Endothelial cell (in vitro differentiated cells): ENCODE measurements at regions not wholly inside any gene's neighbourhood (a gene's known extent, or its start where the extent isn't known, plus 50 kb on each side); places are given as distances from the start of the nearest gene placed in this dataset.

Source experiments
- DNase-seq: peaks from one replicate; pipeline ENCODE4 v3.0.0; 2021; ENCODE audit warnings: low spot score
- H3K27ac Mint-ChIP-seq: one replicate; pipeline ENCODE4 v1.8.0; 2021; ENCODE audit warnings: mixed read lengths, inconsistent platforms; ENCODE audit not compliant: unreplicated experiment
- H3K27me3 Mint-ChIP-seq: one replicate; pipeline ENCODE4 v1.8.0; 2021; ENCODE audit warnings: mild to moderate bottlenecking, moderate library complexity, mixed read lengths, inconsistent platforms; ENCODE audit not compliant: unreplicated experiment
- H3K36me3 Mint-ChIP-seq: one replicate; pipeline ENCODE4 v1.8.0; 2021; ENCODE audit warnings: mild to moderate bottlenecking, low read depth, mixed read lengths, inconsistent platforms; ENCODE audit not compliant: unreplicated experiment
- H3K4me1 Mint-ChIP-seq: one replicate; pipeline ENCODE4 v1.8.0; 2021; ENCODE audit warnings: mild to moderate bottlenecking, mixed read lengths, inconsistent platforms; ENCODE audit not compliant: unreplicated experiment
- H3K4me3 Mint-ChIP-seq: one replicate; pipeline ENCODE4 v1.8.0; 2021; ENCODE audit warnings: mild to moderate bottlenecking, mixed read lengths, inconsistent platforms; ENCODE audit not compliant: unreplicated experiment
- H3K9me3 Mint-ChIP-seq: one replicate; pipeline ENCODE4 v1.8.0; 2021; ENCODE audit warnings: mixed read lengths, inconsistent platforms; ENCODE audit not compliant: unreplicated experiment
- CTCF ChIP-seq: fragments of 200-600 bp; sonication (generic); IDR thresholded peaks from one replicate; pipeline ENCODE4 v1.5.0; 2021; ENCODE audit warnings: antibody characterized with exemption; ENCODE audit not compliant: unreplicated experiment

GRCh38 chr1:80076469-80076868, 1069.9 kb upstream of the ADGRL4 start:
- Mint-ChIP-seq H3K4me3 (no peak overlapping the region), H3K27me3 (no peaks in the 10 kb centered on the region), H3K4me1 (no peaks in the 10 kb centered on the region), H3K36me3 (no peaks in the 10 kb centered on the region), H3K27ac (no peak overlapping the region), H3K9me3 (no peaks in the 10 kb centered on the region)
- no peak for TF ChIP-seq CTCF
- DNase-seq: no peak

- Mint-ChIP-seq H3K36me3 (no peaks in the 10 kb centered on the region), H3K27me3 (no peaks in the 10 kb centered on the region), H3K4me3 (no peak overlapping the region), H3K9me3 (no peaks in the 10 kb centered on the region), H3K27ac (no peak overlapping the region), H3K4me1 (no peaks in the 10 kb centered on the region)
- TF ChIP-seq CTCF: no peak
- no peak for DNase-seq
Observed at GRCh38 chr1:80075351-80075750, 1068.8 kb upstream of the ADGRL4 start.

- Mint-ChIP-seq H3K36me3 (no peaks in the 10 kb centered on the region), H3K27me3 (no peaks in the 10 kb centered on the region), H3K4me3 (no peak overlapping the region), H3K27ac (no peak overlapping the region), H3K9me3 (no peaks in the 10 kb centered on the region), H3K4me1 (no peaks in the 10 kb centered on the region)
- no peak for TF ChIP-seq CTCF
- DNase-seq: no peak
Observed at GRCh38 chr1:80072563-80072962, 1066.0 kb upstream of the ADGRL4 start.

- Mint-ChIP-seq H3K4me1 (no peaks in the 10 kb centered on the region), H3K4me3 (no peak overlapping the region), H3K9me3 (no peaks in the 10 kb centered on the region), H3K36me3 (no peaks in the 10 kb centered on the region), H3K27ac (no peak overlapping the region), H3K27me3 (no peaks in the 10 kb centered on the region)
- DNase-seq: no peak
- TF ChIP-seq CTCF: no peak
Observed at GRCh38 chr1:80066060-80066459, 1059.5 kb upstream of the ADGRL4 start.

GRCh38 chr1:80064524-80064923, 1058.0 kb upstream of the ADGRL4 start:
- no peak for TF ChIP-seq CTCF
- no peaks in the 10 kb centered on the region for H3K4me1 Mint-ChIP-seq
- no peaks in the 10 kb centered on the region for H3K36me3 Mint-ChIP-seq
- H3K27me3 Mint-ChIP-seq: no peaks in the 10 kb centered on the region
- H3K4me3 Mint-ChIP-seq: no peak overlapping the region
- no peaks in the 10 kb centered on the region for H3K9me3 Mint-ChIP-seq
- no peak overlapping the region for H3K27ac Mint-ChIP-seq
- no peak for DNase-seq
